GM23248 (cell line): ENCODE measurements at regions not wholly inside any gene's neighbourhood (a gene's known extent, or its start where the extent isn't known, plus 50 kb on each side); places are given as distances from the start of the nearest gene placed in this dataset.

Experiments
- EZH2 ChIP-seq: fragments of 200-600 bp; sonication (generic); IDR thresholded peaks from 2 replicates; pipeline ENCODE4 v1.6.1; 2018; ENCODE audit warnings: antibody characterized with exemption, mild to moderate bottlenecking; ENCODE audit not compliant: insufficient read depth, poor library complexity, severe bottlenecking
- EZH2phosphoT487 ChIP-seq: fragments of 200-600 bp; sonication (generic); IDR thresholded peaks from 2 replicates; pipeline ENCODE4 v1.6.1; 2018; ENCODE audit warnings: antibody characterized with exemption, moderate library complexity, mild to moderate bottlenecking, low read depth; ENCODE audit not compliant: insufficient read depth

DNA sequence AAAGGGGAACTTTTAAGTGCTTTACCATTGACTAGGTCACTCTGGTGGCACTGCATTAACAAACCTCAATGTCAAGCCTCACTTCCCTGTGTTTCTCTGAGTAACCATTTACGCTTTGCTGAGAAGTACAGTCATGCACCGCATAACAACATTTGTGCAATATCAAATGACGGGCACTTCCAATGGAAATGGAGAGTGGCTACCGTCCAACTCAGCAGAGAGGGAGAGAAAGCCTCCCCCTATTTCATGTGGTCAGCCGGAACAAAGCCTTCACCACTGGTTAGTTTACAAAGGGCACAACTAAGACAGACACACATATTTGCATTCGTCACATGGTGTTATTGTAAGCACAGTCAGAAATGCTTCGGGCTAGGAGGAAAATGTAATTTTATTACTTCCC is 117.3 kb downstream of the RASSF10 start:
- TF ChIP-seq EZH2, result no peak
- no peak for TF ChIP-seq EZH2phosphoT487
